PC-3 (cell line): ENCODE measurements at regions not wholly inside any gene's neighbourhood (a gene's known extent, or its start where the extent isn't known, plus 50 kb on each side); places are given as distances from the start of the nearest gene placed in this dataset.

Experiments
- EZH2 ChIP-seq: fragments of 300-600 bp; sonication (generic); IDR thresholded peaks from one replicate; pipeline ENCODE4 v1.6.1; 2017; ENCODE audit warnings: antibody characterized with exemption, mild to moderate bottlenecking, low read length; ENCODE audit not compliant: unreplicated experiment
- TF ChIP-seq, protein P1 (sequence below): fragments of 300-600 bp; sonication (generic); conservative IDR thresholded peaks from 2 replicates; pipeline ENCODE4 v1.5.1; 2017; ENCODE audit warnings: antibody characterized with exemption, low read depth, mild to moderate bottlenecking, low read length

DNA sequence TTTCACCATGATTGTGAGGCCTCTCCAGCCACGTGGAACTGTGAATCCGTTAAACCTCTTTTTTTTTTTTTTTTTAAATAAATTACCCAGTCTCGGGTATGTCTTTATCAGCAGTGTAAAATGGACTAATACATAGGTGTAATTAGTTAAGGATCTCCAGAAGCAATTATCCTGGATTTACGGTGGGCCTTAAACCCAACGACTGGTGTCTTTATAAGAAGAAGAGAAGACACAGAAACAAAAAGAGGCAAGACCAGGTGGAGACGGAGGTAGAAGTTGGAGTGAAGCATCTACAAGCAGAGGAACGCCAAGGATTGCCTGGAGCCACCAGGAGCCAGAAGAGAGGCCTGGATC is 114.6 kb upstream of the MAP1LC3B2 start:
- TF ChIP-seq, protein P1, sequence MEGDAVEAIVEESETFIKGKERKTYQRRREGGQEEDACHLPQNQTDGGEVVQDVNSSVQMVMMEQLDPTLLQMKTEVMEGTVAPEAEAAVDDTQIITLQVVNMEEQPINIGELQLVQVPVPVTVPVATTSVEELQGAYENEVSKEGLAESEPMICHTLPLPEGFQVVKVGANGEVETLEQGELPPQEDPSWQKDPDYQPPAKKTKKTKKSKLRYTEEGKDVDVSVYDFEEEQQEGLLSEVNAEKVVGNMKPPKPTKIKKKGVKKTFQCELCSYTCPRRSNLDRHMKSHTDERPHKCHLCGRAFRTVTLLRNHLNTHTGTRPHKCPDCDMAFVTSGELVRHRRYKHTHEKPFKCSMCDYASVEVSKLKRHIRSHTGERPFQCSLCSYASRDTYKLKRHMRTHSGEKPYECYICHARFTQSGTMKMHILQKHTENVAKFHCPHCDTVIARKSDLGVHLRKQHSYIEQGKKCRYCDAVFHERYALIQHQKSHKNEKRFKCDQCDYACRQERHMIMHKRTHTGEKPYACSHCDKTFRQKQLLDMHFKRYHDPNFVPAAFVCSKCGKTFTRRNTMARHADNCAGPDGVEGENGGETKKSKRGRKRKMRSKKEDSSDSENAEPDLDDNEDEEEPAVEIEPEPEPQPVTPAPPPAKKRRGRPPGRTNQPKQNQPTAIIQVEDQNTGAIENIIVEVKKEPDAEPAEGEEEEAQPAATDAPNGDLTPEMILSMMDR = no peak
- TF ChIP-seq EZH2 = no peak
